ENCODE measurements at regions not wholly inside any gene's neighbourhood (a gene's known extent, or its start where the extent isn't known, plus 50 kb on each side); places are given as distances from the start of the nearest gene placed in this dataset.
"Not testable (repeated sequence)": the region's sequence is repeated elsewhere in the genome, so short reads cannot be mapped to it uniquely, and the experiment has no call there.

DNA sequence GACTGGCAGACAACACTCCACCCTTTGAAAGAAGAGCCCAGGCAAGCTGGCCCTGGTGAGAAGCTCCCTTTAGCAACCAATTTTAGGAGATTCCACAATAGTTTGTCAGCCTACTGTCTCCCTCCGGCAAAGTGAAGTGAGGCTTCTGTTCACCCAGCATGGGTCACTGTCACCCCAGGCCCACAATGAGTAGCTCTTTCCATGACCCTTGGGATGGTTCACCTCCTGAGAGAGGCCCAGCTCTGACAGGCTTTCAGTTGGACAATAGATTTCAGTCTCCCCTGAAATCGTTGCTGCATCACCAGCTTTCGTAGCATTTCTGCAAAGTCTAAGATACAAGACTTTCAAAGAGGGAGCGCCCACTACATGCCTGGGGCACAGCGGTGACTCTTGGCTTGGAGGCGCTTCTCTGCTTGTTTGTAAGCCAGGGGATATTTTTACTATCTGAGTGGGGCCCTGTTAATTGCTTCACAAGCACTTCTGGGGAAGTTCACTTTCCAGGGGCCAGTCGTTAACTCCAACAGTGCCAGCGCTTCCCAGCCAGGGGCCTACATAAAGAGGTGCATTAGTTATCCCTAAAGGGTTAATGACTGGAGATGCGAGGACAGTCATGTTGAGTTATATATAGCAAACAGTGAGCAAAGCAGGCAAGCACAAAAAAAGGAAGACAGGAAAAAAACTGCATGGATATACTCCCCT lies 255.7 kb downstream of the BCL2L11 start:
- TF ChIP-seq, protein P1, sequence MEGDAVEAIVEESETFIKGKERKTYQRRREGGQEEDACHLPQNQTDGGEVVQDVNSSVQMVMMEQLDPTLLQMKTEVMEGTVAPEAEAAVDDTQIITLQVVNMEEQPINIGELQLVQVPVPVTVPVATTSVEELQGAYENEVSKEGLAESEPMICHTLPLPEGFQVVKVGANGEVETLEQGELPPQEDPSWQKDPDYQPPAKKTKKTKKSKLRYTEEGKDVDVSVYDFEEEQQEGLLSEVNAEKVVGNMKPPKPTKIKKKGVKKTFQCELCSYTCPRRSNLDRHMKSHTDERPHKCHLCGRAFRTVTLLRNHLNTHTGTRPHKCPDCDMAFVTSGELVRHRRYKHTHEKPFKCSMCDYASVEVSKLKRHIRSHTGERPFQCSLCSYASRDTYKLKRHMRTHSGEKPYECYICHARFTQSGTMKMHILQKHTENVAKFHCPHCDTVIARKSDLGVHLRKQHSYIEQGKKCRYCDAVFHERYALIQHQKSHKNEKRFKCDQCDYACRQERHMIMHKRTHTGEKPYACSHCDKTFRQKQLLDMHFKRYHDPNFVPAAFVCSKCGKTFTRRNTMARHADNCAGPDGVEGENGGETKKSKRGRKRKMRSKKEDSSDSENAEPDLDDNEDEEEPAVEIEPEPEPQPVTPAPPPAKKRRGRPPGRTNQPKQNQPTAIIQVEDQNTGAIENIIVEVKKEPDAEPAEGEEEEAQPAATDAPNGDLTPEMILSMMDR (IDR thresholded peaks at IDR 0.05; ENCODE audit: low read depth, low read length) = not testable (repeated sequence)
- not testable (repeated sequence) for TF ChIP-seq EZH2phosphoT487 (IDR thresholded peaks at IDR 0.05; ENCODE audit: low read depth)

All from OCI-LY3 (cell line).